SU-DHL-6 (cell line): ENCODE measurements at regions not wholly inside any gene's neighbourhood (a gene's known extent, or its start where the extent isn't known, plus 50 kb on each side); places are given as distances from the start of the nearest gene placed in this dataset.

Source experiments
- H2AFZ ChIP-seq: fragments of 200-600 bp; sonication (generic); 2 replicates; pipeline ENCODE4 v1.6.1; 2014; ENCODE audit warnings: low read depth, mild to moderate bottlenecking, moderate library complexity, mixed read lengths, antibody characterized with exemption, low read length; ENCODE audit not compliant: severe bottlenecking
- H3F3A ChIP-seq: fragments of 200-600 bp; shearing (Covaris generic); 2 replicates; pipeline ENCODE4 v1.6.0; 2016; ENCODE audit warnings: antibody characterized with exemption, mild to moderate bottlenecking; ENCODE audit not compliant: insufficient read depth
- H3K27ac ChIP-seq: fragments of 200-600 bp; sonication (generic); 2 replicates; pipeline ENCODE4 v1.5.1; 2016; ENCODE audit warnings: low read depth, mild to moderate bottlenecking, low read length, moderate library complexity, mixed read lengths
- H3K27me3 ChIP-seq: fragments of 200-600 bp; sonication (generic), shearing (Covaris generic); 2 replicates; pipeline ENCODE4 v1.6.0; 2014; ENCODE audit warnings: mild to moderate bottlenecking, low read length
- H3K36me3 ChIP-seq: fragments of 200-600 bp; sonication (generic); 2 replicates; pipeline ENCODE4 v1.6.1; 2014; ENCODE audit warnings: mild to moderate bottlenecking, low read length, mixed read lengths
- H3K4me2 ChIP-seq: fragments of 300-600, 200-600 bp; shearing (Covaris generic), sonication (generic); 2 replicates; pipeline ENCODE4 v1.6.0; 2014; ENCODE audit warnings: low read length, low read depth, mild to moderate bottlenecking; ENCODE audit not compliant: poor library complexity, severe bottlenecking
- H3K4me3 ChIP-seq: fragments of 200-600 bp; sonication (generic); 2 replicates; pipeline ENCODE4 v1.5.1; 2014; ENCODE audit warnings: antibody characterized with exemption, low read length, mild to moderate bottlenecking, mixed read lengths; ENCODE audit not compliant: insufficient read depth, poor library complexity, severe bottlenecking
- H3K79me2 ChIP-seq: fragments of 200-600 bp; sonication (generic); 2 replicates; pipeline ENCODE4 v1.6.1; 2014; ENCODE audit warnings: mild to moderate bottlenecking, low read length, moderate library complexity; ENCODE audit not compliant: insufficient read depth
- H3K9ac ChIP-seq: fragments of 200-600 bp; sonication (generic); 2 replicates; pipeline ENCODE4 v1.7.0; 2014; ENCODE audit warnings: mild to moderate bottlenecking, low read length
- H3K9me2 ChIP-seq: fragments of 200-600 bp; sonication (generic); replicated peaks from 2 replicates; pipeline ENCODE4 v1.6.1; 2014; ENCODE audit warnings: low read length; ENCODE audit not compliant: insufficient read depth
- H3K9me3 ChIP-seq: fragments of 200-600 bp; sonication (generic); 2 replicates; pipeline ENCODE4 v1.6.1; 2014; ENCODE audit warnings: low read length, mixed read lengths; ENCODE audit not compliant: insufficient read depth
- H4K20me1 ChIP-seq: fragments of 200-600 bp; sonication (generic); 2 replicates; pipeline ENCODE4 v1.6.1; 2014; ENCODE audit warnings: low read depth, mild to moderate bottlenecking, antibody characterized with exemption, low read length, moderate library complexity, mixed read lengths
- EZH2phosphoT487 ChIP-seq: fragments of 200-600 bp; sonication (generic), shearing (Covaris generic); conservative IDR thresholded peaks from 2 replicates; pipeline ENCODE4 v1.6.1; 2018; ENCODE audit warnings: mild to moderate bottlenecking, antibody characterized with exemption, low read length, moderate library complexity, mixed read lengths
- TF ChIP-seq, protein P1 (sequence below): fragments of 200-600 bp; sonication (generic); IDR thresholded peaks from one replicate; pipeline ENCODE4 v1.5.1; 2017; ENCODE audit warnings: antibody characterized with exemption, mild to moderate bottlenecking, low read length, moderate library complexity; ENCODE audit not compliant: insufficient read depth, poor library complexity, severe bottlenecking

DNA sequence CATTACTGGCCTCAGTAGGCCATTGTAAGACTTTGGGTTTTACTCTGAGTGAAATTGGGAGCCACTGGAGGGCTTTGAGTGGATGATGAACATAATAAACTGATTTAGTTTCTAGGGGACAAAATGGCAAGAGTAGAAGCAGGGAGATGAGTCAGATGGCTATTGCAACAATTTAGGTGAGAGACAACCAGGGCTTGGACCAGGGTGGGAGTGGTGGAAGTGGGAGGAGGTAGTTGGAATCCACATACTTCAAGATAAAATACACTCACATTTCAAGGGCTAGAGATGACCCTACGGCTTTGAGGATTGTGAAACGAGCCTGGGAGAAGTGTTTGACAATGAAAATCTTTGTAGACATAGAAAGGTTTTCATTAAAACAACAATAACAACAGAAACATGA, 136.3 kb downstream of the ACTBL2 start:
- H3K27me3 ChIP-seq = no peaks in the 10 kb centered on the region
- no peak overlapping the region for H2AFZ ChIP-seq
- H3K9me3 ChIP-seq = no peaks in the 10 kb centered on the region
- TF ChIP-seq EZH2phosphoT487 = no peak
- TF ChIP-seq, protein P1, sequence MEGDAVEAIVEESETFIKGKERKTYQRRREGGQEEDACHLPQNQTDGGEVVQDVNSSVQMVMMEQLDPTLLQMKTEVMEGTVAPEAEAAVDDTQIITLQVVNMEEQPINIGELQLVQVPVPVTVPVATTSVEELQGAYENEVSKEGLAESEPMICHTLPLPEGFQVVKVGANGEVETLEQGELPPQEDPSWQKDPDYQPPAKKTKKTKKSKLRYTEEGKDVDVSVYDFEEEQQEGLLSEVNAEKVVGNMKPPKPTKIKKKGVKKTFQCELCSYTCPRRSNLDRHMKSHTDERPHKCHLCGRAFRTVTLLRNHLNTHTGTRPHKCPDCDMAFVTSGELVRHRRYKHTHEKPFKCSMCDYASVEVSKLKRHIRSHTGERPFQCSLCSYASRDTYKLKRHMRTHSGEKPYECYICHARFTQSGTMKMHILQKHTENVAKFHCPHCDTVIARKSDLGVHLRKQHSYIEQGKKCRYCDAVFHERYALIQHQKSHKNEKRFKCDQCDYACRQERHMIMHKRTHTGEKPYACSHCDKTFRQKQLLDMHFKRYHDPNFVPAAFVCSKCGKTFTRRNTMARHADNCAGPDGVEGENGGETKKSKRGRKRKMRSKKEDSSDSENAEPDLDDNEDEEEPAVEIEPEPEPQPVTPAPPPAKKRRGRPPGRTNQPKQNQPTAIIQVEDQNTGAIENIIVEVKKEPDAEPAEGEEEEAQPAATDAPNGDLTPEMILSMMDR = no peak
- no peaks in the 10 kb centered on the region for H3F3A ChIP-seq
- no peaks in the 10 kb centered on the region for H3K79me2 ChIP-seq
- no peak overlapping the region for H3K4me3 ChIP-seq
- H3K27ac ChIP-seq = no peak overlapping the region
- no peak overlapping the region for H3K9ac ChIP-seq
- H4K20me1 ChIP-seq = no peaks in the 10 kb centered on the region
- H3K4me2 ChIP-seq = no peak overlapping the region
- no peaks in the 10 kb centered on the region for H3K36me3 ChIP-seq
- no peaks in the 10 kb centered on the region for H3K9me2 ChIP-seq

DNA sequence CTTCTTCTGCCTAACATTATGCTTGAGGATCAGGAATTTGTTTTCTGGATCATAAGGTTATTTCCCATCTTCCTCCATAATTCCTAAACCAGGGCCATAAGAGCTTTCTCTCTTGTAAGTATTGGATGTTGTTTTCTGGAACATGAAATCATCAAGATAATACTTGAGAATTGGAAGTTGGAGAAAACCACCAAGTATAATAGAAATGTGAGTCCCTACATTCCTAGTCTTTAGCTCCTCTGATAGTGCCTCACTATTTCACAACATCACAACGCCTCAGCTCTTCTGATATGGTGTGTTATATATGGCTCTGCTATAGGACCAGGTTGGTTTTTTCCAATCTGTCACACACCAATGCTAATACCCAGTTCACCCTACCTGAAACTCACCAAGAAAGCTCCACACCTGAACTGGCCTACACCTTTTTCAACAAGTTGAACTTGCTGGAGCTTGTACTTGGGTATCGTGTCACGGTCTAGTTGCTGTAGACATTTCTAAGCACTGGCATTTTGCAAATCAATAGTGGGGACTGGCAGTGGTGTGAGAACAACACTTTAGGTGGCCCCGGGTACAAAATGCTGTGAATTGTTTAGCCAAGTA, 141.1 kb downstream of the ACTBL2 start:
- H3K79me2 ChIP-seq = no peaks in the 10 kb centered on the region

DNA sequence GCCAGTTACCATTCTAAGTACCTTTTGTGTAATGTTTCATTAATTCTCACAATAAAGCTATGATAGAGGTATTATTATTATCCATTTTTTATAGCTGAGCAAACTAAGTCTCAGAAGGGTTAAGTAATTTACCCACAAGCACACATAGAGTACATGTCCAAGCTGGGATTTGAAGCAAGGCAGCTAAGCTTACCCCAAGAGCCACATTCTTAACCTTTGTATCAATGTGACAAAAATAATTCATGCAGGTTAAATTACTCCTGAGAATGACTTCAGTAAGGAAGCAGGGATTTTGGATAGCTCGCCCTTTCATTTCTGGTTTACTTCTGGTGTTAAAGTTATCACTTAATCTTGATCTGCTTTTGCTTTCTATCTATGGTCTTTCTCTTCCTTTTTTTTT, 141.9 kb downstream of the ACTBL2 start:
- no peak overlapping the region for H3K4me2 ChIP-seq

More for the DNA sequence above, 141.1 kb downstream of the ACTBL2 start:
- Histone ChIP-seq H3K27me3 (no peaks in the 10 kb centered on the region), H3K9me3 (no peaks in the 10 kb centered on the region), H3K4me3 (no peak overlapping the region), H3K9ac (no peak overlapping the region), H3K4me2 (no peak overlapping the region), H3K36me3 (no peaks in the 10 kb centered on the region), H3K27ac (no peak overlapping the region), H4K20me1 (no peaks in the 10 kb centered on the region), H2AFZ (no peak overlapping the region), H3K9me2 (no peaks in the 10 kb centered on the region), H3F3A (no peaks in the 10 kb centered on the region)
- no peak for TF ChIP-seq EZH2phosphoT487
- TF ChIP-seq, protein P1 = no peak

More for the DNA sequence above, 141.9 kb downstream of the ACTBL2 start:
- no peaks in the 10 kb centered on the region for H3K36me3 ChIP-seq
- no peak overlapping the region for H3K27ac ChIP-seq
- no peaks in the 10 kb centered on the region for H3K9me2 ChIP-seq
- H4K20me1 ChIP-seq = no peaks in the 10 kb centered on the region
- no peaks in the 10 kb centered on the region for H3K79me2 ChIP-seq
- H3F3A ChIP-seq = no peaks in the 10 kb centered on the region
- H3K4me3 ChIP-seq = no peak overlapping the region
- TF ChIP-seq, protein P1 = no peak
- TF ChIP-seq EZH2phosphoT487 = no peak
- no peak overlapping the region for H3K9ac ChIP-seq
- H3K9me3 ChIP-seq = no peaks in the 10 kb centered on the region
- H3K27me3 ChIP-seq = no peaks in the 10 kb centered on the region
- H2AFZ ChIP-seq = no peak overlapping the region
